Lower leg skin (tissue), 4 donors: ENCODE measurements at regions not wholly inside any gene's neighbourhood (a gene's known extent, or its start where the extent isn't known, plus 50 kb on each side); places are given as distances from the start of the nearest gene placed in this dataset.
"Not testable (repeated sequence)": the region's sequence is repeated elsewhere in the genome, so short reads cannot be mapped to it uniquely, and the experiment has no call there.

Source experiments
- DNase-seq, 2 donors: peaks; one replicate each; pipeline ENCODE4 v3.0.0-alpha.2; 2019; ENCODE audit warnings: low spot score in 2 of 2
- H3K4me3 ChIP-seq: fragments of 200-600 bp; sonication (generic); 2 replicates; pipeline ENCODE4 v1.5.1; 2017; ENCODE audit warnings: mild to moderate bottlenecking, low read depth; ENCODE audit not compliant: poor library complexity, severe bottlenecking
- CTCF ChIP-seq, 3 donors: fragments of 450-650 bp; IDR thresholded peaks; one replicate each; pipeline ENCODE4 v1.5.1; 2016; ENCODE audit warnings: antibody characterized with exemption in 3 of 3, mild to moderate bottlenecking in 3 of 3, moderate library complexity in 2 of 3
- POLR2A ChIP-seq, 2 donors: fragments of 450-650 bp; IDR thresholded peaks; one replicate each; pipeline ENCODE4 v1.6.1; 2016 to 2017; ENCODE audit warnings: antibody characterized with exemption in 2 of 2, mild to moderate bottlenecking in 1 of 2, moderate library complexity in 1 of 2
- WGBS, 2 donors: methylation state at CpG; one replicate each; pipeline ENCODE4 v1.1.5; 2018; 5-methylcytosine and 5-hydroxymethylcytosine counted together
- intact Hi-C: fragments of 100-400 bp; cut with DNase I; formaldehyde crosslinking; loops from one replicate; pipeline ENCODE4 v1.15.0; 2023; ENCODE audit warnings: low total_unique reads

GRCh38 chr1:37186246-37186756 lies 152.0 kb upstream of the GRIK3 start:
- H3K4me3 ChIP-seq: no peak overlapping the region
- TF ChIP-seq POLR2A (IDR thresholded peaks at IDR 0.05): no peak
- no peak for TF ChIP-seq CTCF (IDR thresholded peaks at IDR 0.05)
- WGBS, 2 donors: 84 to 89% methylated on average over 1 of the region's 1 CpG
- intact Hi-C loops: no loop called here
- DNase-seq: no peak

GRCh38 chr1:37189111-37189510 lies 154.8 kb upstream of the GRIK3 start:
- no peak for DNase-seq
- intact Hi-C loops: no loop called here
- WGBS, 2 donors: 21 to 30% methylated on average over 3 of the region's 3 CpGs
- TF ChIP-seq POLR2A (IDR thresholded peaks at IDR 0.05) (no peak), CTCF (IDR thresholded peaks at IDR 0.05) (no peak)
- H3K4me3 ChIP-seq: no peak overlapping the region

GRCh38 chr1:37197411-37197810 lies 163.1 kb upstream of the GRIK3 start:
- TF ChIP-seq CTCF (IDR thresholded peaks at IDR 0.05) (no peak), POLR2A (IDR thresholded peaks at IDR 0.05) (no peak)
- intact Hi-C loops: no loop called here
- H3K4me3 ChIP-seq: no peak overlapping the region
- 41 to 54% methylated on average over 3 of the region's 3 CpGs for WGBS, 2 donors
- DNase-seq: no peak

- intact Hi-C loops, H3K4me3 ChIP-seq, DNase-seq: not testable (repeated sequence)
- 47 to 51% methylated on average over 5 of the region's 5 CpGs for WGBS, 2 donors
These were observed 180.0 kb upstream of the GRIK3 start for GRCh38 chr1:37214305-37214704.

- intact Hi-C loops: no loop called here
- H3K4me3 ChIP-seq: no peak overlapping the region
- 92 to 96% methylated on average over 2 of the region's 2 CpGs for WGBS, 2 donors
- TF ChIP-seq POLR2A (IDR thresholded peaks at IDR 0.05) (no peak), CTCF (IDR thresholded peaks at IDR 0.05) (no peak)
- DNase-seq: no peak
These were observed 199.3 kb upstream of the GRIK3 start for GRCh38 chr1:37233606-37234005.

GRCh38 chr1:37234941-37235418 lies 200.7 kb upstream of the GRIK3 start:
- WGBS, 2 donors: 14 to 15% methylated on average over 12 of the region's 12 CpGs
- intact Hi-C loops: no loop called here
- DNase-seq: no peak
- TF ChIP-seq CTCF (IDR thresholded peaks at IDR 0.05): no peak
- TF ChIP-seq POLR2A (IDR thresholded peaks at IDR 0.05): no peak
- H3K4me3 ChIP-seq: no peak overlapping the region
